Activated CD4-positive, alpha-beta T cell treated with anti-CD3 and anti-CD28 coated beads, Interleukin-10, Interleukin-2, amounts not matched to agents 100 ng/mL and 50 ng/mL, durations not matched to agents 16 hours and 8 hours (primary cell): ENCODE measurements at regions not wholly inside any gene's neighbourhood (a gene's known extent, or its start where the extent isn't known, plus 50 kb on each side); places are given as distances from the start of the nearest gene placed in this dataset.
"Not testable (repeated sequence)": the region's sequence is repeated elsewhere in the genome, so short reads cannot be mapped to it uniquely, and the experiment has no call there.

Experiments
- DNase-seq: peaks from one replicate; pipeline ENCODE4 v3.0.0-alpha.2; 2020

GRCh38 chr21:5138687-5139086 lies 5382.7 kb upstream of the TPTE start:
- not testable (repeated sequence) for DNase-seq

GRCh38 chr21:5139528-5139927 lies 5381.9 kb upstream of the TPTE start:
- not testable (repeated sequence) for DNase-seq

GRCh38 chr21:5143011-5143410 lies 5378.4 kb upstream of the TPTE start:
- DNase-seq: not testable (repeated sequence)

GRCh38 chr21:5144731-5145130 lies 5376.7 kb upstream of the TPTE start:
- DNase-seq: not testable (repeated sequence)

- peak; percentile 19 for DNase-seq
These were observed 5373.7 kb upstream of the TPTE start for GRCh38 chr21:5147685-5148084.

GRCh38 chr21:5149222-5149621 lies 5372.2 kb upstream of the TPTE start:
- DNase-seq: not testable (repeated sequence)

- not testable (repeated sequence) for DNase-seq
These were observed 5367.3 kb upstream of the TPTE start for GRCh38 chr21:5153842-5154640.

GRCh38 chr21:5154641-5154982 lies 5366.8 kb upstream of the TPTE start:
- peak; percentile 94 for DNase-seq

GRCh38 chr21:5162693-5163574 lies 5358.4 kb upstream of the TPTE start:
- DNase-seq: not testable (repeated sequence)

- not testable (repeated sequence) for DNase-seq
These were observed 5355.6 kb upstream of the TPTE start for GRCh38 chr21:5165829-5166228.
